ACC112 (cell line): ENCODE measurements at regions not wholly inside any gene's neighbourhood (a gene's known extent, or its start where the extent isn't known, plus 50 kb on each side); places are given as distances from the start of the nearest gene placed in this dataset.
A peak's percentile ranks its signal among the peaks of the same experiment; 100 is the strongest.
"Not testable (repeated sequence)": the region's sequence is repeated elsewhere in the genome, so short reads cannot be mapped to it uniquely, and the experiment has no call there.

Experiments used
- H2AFZ ChIP-seq: fragments of 200-600 bp; sonication (generic); one replicate; pipeline ENCODE4 v1.6.0; 2017; ENCODE audit warnings: antibody characterized with exemption, low read length; ENCODE audit not compliant: unreplicated experiment
- H3K27ac ChIP-seq: fragments of 200-600 bp; sonication (generic); 2 replicates; pipeline ENCODE4 v1.5.1; 2014; ENCODE audit warnings: low read depth, mild to moderate bottlenecking, antibody characterized with exemption, low read length, moderate library complexity
- H3K27me3 ChIP-seq: fragments of 200-600 bp; sonication (generic); 2 replicates; pipeline ENCODE4 v1.6.1; 2014; ENCODE audit warnings: mild to moderate bottlenecking, antibody characterized with exemption, low read length, moderate library complexity, mixed read lengths; ENCODE audit not compliant: insufficient read depth
- H3K36me3 ChIP-seq: fragments of 200-600 bp; sonication (generic); 2 replicates; pipeline ENCODE4 v1.6.1; 2016; ENCODE audit warnings: mild to moderate bottlenecking, antibody characterized with exemption, low read length, moderate library complexity, mixed read lengths; ENCODE audit not compliant: insufficient read depth
- H3K4me1 ChIP-seq: fragments of 200-600 bp; sonication (generic); one replicate; pipeline ENCODE4 v1.6.1; 2016; ENCODE audit warnings: low read length, mixed read lengths; ENCODE audit not compliant: insufficient read depth, unreplicated experiment, control insufficient read depth
- H3K4me3 ChIP-seq: fragments of 200-600 bp; sonication (generic); 2 replicates; pipeline ENCODE4 v1.5.1; 2014; ENCODE audit warnings: mild to moderate bottlenecking, low read depth, low read length
- H3K79me2 ChIP-seq: fragments of 200-600 bp; sonication (generic); one replicate; pipeline ENCODE4 v1.6.0; 2016; ENCODE audit warnings: low read length; ENCODE audit not compliant: control insufficient read depth, unreplicated experiment, insufficient read depth

GRCh38 chr3:170689893-170690660, 104.2 kb upstream of the SLC7A14 start:
- Histone ChIP-seq H3K36me3 (peaks cover 6% of the 10 kb centered on the region; the same call in 1 of the 2 replicates), H3K27ac (peak overlapping the region; percentile 73), H3K27me3 (no peaks in the 10 kb centered on the region), H3K4me3 (peak overlapping the region; percentile 26; the same call in 1 of the 2 replicates), H2AFZ (peak overlapping the region; percentile 25), H3K4me1 (peaks cover 30% of the 10 kb centered on the region), H3K79me2 (no peaks in the 10 kb centered on the region)

- peak overlapping the region; percentile 7 for H2AFZ ChIP-seq
Observed at GRCh38 chr3:170689296-170689829, 103.5 kb upstream of the SLC7A14 start.

GRCh38 chr3:170688222-170688621, 102.3 kb upstream of the SLC7A14 start:
- H3K4me3 ChIP-seq, H2AFZ ChIP-seq, H3K36me3 ChIP-seq, H3K27me3 ChIP-seq, H3K79me2 ChIP-seq, H3K27ac ChIP-seq: not testable (repeated sequence)
- H3K4me1 ChIP-seq: peaks cover 29% of the 10 kb centered on the region

More at GRCh38 chr3:170689296-170689829, 103.5 kb upstream of the SLC7A14 start:
- Histone ChIP-seq H3K36me3 (peaks cover 6% of the 10 kb centered on the region; the same call in 1 of the 2 replicates), H3K27ac (peak overlapping the region; percentile 73), H3K4me1 (peaks cover 30% of the 10 kb centered on the region), H3K27me3 (no peaks in the 10 kb centered on the region), H3K4me3 (no peak overlapping the region), H3K79me2 (no peaks in the 10 kb centered on the region)

GRCh38 chr3:170680593-170680992, 94.7 kb upstream of the SLC7A14 start:
- H3K36me3 ChIP-seq: no peaks in the 10 kb centered on the region
- H2AFZ ChIP-seq: no peak overlapping the region
- no peaks in the 10 kb centered on the region for H3K79me2 ChIP-seq
- no peaks in the 10 kb centered on the region for H3K4me1 ChIP-seq
- no peaks in the 10 kb centered on the region for H3K27me3 ChIP-seq
- H3K27ac ChIP-seq: no peak overlapping the region
- H3K4me3 ChIP-seq: no peak overlapping the region

- Histone ChIP-seq H3K27ac (no peak overlapping the region), H2AFZ (no peak overlapping the region), H3K79me2 (no peaks in the 10 kb centered on the region), H3K27me3 (no peaks in the 10 kb centered on the region), H3K36me3 (no peaks in the 10 kb centered on the region), H3K4me3 (no peak overlapping the region), H3K4me1 (no peaks in the 10 kb centered on the region)
Observed at GRCh38 chr3:170679190-170679589, 93.3 kb upstream of the SLC7A14 start.

GRCh38 chr3:170670504-170670903, 84.6 kb upstream of the SLC7A14 start:
- peaks cover 8% of the 10 kb centered on the region for H3K4me1 ChIP-seq
- 0 out of 2 replicates have a peak, but pooled peaks cover 8% of the 10 kb centered on the region for H3K36me3 ChIP-seq
- H3K79me2 ChIP-seq: no peaks in the 10 kb centered on the region
- H3K4me3 ChIP-seq: no peak overlapping the region
- no peak overlapping the region for H3K27ac ChIP-seq
- H2AFZ ChIP-seq: no peak overlapping the region
- no peaks in the 10 kb centered on the region for H3K27me3 ChIP-seq

GRCh38 chr3:170662986-170663385, 77.1 kb upstream of the SLC7A14 start:
- not testable (repeated sequence) for H3K79me2 ChIP-seq, H3K36me3 ChIP-seq, H3K27ac ChIP-seq, H3K4me3 ChIP-seq, H3K27me3 ChIP-seq, H3K4me1 ChIP-seq, H2AFZ ChIP-seq

- no peaks in the 10 kb centered on the region for H3K27me3 ChIP-seq
- no peaks in the 10 kb centered on the region for H3K36me3 ChIP-seq
- no peaks in the 10 kb centered on the region for H3K4me1 ChIP-seq
- no peak overlapping the region for H3K4me3 ChIP-seq
- no peak overlapping the region for H2AFZ ChIP-seq
- H3K27ac ChIP-seq: no peak overlapping the region
- H3K79me2 ChIP-seq: no peaks in the 10 kb centered on the region
Observed at GRCh38 chr3:170660139-170660538, 74.3 kb upstream of the SLC7A14 start.

GRCh38 chr3:170657312-170657711, 71.4 kb upstream of the SLC7A14 start:
- H3K4me3 ChIP-seq: no peak overlapping the region
- no peak overlapping the region for H2AFZ ChIP-seq
- H3K27ac ChIP-seq: no peak overlapping the region
- H3K4me1 ChIP-seq: no peaks in the 10 kb centered on the region
- H3K27me3 ChIP-seq: no peaks in the 10 kb centered on the region
- H3K79me2 ChIP-seq: no peaks in the 10 kb centered on the region
- no peaks in the 10 kb centered on the region for H3K36me3 ChIP-seq

- H2AFZ ChIP-seq: no peak overlapping the region
- no peak overlapping the region for H3K27ac ChIP-seq
- H3K79me2 ChIP-seq: no peaks in the 10 kb centered on the region
- H3K27me3 ChIP-seq: no peaks in the 10 kb centered on the region
- no peaks in the 10 kb centered on the region for H3K4me1 ChIP-seq
- H3K36me3 ChIP-seq: no peaks in the 10 kb centered on the region
- H3K4me3 ChIP-seq: no peak overlapping the region
Observed at GRCh38 chr3:170656284-170656683, 70.4 kb upstream of the SLC7A14 start.

GRCh38 chr3:170653801-170654200, 67.9 kb upstream of the SLC7A14 start:
- Histone ChIP-seq H3K27ac (no peak overlapping the region), H3K27me3 (no peaks in the 10 kb centered on the region), H3K79me2 (no peaks in the 10 kb centered on the region), H3K4me3 (no peak overlapping the region), H2AFZ (no peak overlapping the region), H3K4me1 (no peaks in the 10 kb centered on the region), H3K36me3 (no peaks in the 10 kb centered on the region)
